Fibroblast of the aortic adventitia (primary cell): ENCODE measurements at regions not wholly inside any gene's neighbourhood (a gene's known extent, or its start where the extent isn't known, plus 50 kb on each side); places are given as distances from the start of the nearest gene placed in this dataset. TPM values are rescaled to one million over a fixed set of nuclear protein-coding genes. Genes with fewer than 3 reads are reported as not detected.
A peak's percentile ranks its signal among the peaks of the same experiment; 100 is the strongest.

Source experiments
- DNase-seq: peaks from one replicate; pipeline ENCODE4 v3.0.0-alpha.2; 2010; ENCODE audit warnings: low read depth
- H3K4me3 ChIP-seq: 2 replicates; pipeline ENCODE4 v1.5.1; 2011; ENCODE audit warnings: low read depth, mild to moderate bottlenecking, control low read depth, low read length, moderate library complexity
- small RNA-seq: library from RNA; depleted of rRNA; stranded (forward); fragments of <200 nt; gene quantifications from one replicate; pipeline ENCODE3, GENCODE V24; 2012
- TF ChIP-seq, protein P1 (sequence below): IDR thresholded peaks from 2 replicates; pipeline ENCODE4 v1.5.1; 2011; ENCODE audit warnings: mild to moderate bottlenecking, low read length, control low read depth, inconsistent platforms; ENCODE audit not compliant: insufficient read depth

DNA sequence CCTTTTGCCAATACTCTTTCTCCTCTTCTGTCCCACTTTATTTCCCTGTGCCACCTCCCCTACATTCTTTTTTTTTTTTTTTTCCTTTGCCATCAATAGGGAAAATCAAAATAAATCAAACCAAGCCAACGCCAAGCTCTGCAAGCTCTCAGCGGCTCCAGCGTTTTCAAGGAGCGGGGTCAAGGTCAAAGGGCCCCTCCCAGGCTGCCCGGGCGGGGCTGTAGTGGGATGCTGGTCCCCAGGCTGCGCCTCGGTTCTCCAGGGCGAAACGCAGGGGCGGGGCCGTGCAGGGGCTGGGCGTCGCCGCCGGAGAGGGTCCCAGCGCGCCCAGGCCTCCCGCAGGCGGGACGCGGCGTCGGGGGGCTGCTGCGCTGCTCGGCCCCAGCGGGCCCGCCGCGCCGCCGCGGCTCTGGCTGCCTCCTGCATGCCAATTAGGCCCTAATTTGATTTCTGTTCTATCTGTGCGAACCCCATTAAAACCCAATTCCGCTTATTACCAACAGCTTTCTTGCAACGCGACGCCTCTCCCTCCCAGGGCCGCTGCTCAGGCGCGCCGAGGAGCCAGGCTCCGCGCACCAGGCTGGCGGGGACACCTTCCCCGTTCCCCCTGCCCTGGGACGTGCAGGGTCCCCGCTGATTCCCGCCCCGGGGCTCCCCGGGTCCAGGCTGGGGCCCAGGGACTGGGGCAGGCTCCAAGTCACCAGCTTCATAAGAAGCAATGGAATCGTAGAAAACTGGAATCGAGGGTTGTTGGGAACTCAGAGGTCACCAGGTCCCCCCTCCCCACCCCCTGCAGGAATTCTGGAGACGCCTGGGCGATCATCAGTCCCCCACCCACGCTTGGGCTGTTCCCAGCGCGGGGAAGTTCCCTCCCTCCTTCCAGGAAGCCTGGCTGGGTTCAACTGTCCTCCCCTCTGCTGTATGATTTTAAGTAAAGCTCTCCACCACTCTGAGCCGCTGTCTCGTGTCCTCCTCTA lies 50.7 kb upstream of the MAP1LC3B2 start:
- DNase-seq, result peak; percentile 42
- H3K4me3 ChIP-seq, result peak overlapping the region; percentile 39
- TF ChIP-seq, protein P1, sequence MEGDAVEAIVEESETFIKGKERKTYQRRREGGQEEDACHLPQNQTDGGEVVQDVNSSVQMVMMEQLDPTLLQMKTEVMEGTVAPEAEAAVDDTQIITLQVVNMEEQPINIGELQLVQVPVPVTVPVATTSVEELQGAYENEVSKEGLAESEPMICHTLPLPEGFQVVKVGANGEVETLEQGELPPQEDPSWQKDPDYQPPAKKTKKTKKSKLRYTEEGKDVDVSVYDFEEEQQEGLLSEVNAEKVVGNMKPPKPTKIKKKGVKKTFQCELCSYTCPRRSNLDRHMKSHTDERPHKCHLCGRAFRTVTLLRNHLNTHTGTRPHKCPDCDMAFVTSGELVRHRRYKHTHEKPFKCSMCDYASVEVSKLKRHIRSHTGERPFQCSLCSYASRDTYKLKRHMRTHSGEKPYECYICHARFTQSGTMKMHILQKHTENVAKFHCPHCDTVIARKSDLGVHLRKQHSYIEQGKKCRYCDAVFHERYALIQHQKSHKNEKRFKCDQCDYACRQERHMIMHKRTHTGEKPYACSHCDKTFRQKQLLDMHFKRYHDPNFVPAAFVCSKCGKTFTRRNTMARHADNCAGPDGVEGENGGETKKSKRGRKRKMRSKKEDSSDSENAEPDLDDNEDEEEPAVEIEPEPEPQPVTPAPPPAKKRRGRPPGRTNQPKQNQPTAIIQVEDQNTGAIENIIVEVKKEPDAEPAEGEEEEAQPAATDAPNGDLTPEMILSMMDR, result no peak

Small RNA genes lying in the stretch of these regions (small RNA-seq; reads per million reads assigned to genes)
- not detected for gene MIR4472-2
